ENCODE measurements at regions not wholly inside any gene's neighbourhood (a gene's known extent, or its start where the extent isn't known, plus 50 kb on each side); places are given as distances from the start of the nearest gene placed in this dataset.

DNA sequence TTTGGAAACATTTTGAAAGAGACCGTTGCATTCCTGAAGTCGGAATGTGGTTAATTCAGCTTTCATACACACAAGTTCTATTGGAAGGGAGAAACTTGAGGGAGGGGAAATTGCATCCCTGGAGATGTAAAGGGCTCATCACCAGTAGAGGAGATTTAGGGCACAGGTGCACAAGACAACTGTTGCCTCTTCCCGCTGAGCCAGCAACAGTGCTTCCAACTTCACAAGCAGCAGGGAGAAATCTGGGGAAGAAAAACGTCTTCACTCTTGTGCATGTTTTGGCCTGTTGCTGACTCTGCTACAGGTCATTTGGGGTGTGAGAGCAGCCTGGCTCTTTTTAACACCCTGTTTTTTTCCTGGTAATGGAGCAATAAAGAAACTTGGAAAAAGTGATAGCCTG is 277.9 kb downstream of the GAS1 start:
- H3K27ac ChIP-seq (ENCODE audit: low read depth, low read length): no peak overlapping the region
- H3K27me3 ChIP-seq (ENCODE audit: control insufficient read depth, insufficient read depth, low read length): no peaks in the 10 kb centered on the region
- H3K4me3 ChIP-seq (ENCODE audit: low read depth, low read length): no peak overlapping the region
- H3K9ac ChIP-seq (ENCODE audit: low read length): no peak overlapping the region
- no peaks in the 10 kb centered on the region for H3K36me3 ChIP-seq (ENCODE audit: control insufficient read depth, insufficient read depth, low read length)
- H3K4me1 ChIP-seq (ENCODE audit: control insufficient read depth, insufficient read depth, low read length): no peaks in the 10 kb centered on the region
- peaks cover 3% of the 10 kb centered on the region; the same call in 1 of the 2 replicates for H3K9me3 ChIP-seq (ENCODE audit: control insufficient read depth, insufficient read depth, low read depth, low read length)

DNA sequence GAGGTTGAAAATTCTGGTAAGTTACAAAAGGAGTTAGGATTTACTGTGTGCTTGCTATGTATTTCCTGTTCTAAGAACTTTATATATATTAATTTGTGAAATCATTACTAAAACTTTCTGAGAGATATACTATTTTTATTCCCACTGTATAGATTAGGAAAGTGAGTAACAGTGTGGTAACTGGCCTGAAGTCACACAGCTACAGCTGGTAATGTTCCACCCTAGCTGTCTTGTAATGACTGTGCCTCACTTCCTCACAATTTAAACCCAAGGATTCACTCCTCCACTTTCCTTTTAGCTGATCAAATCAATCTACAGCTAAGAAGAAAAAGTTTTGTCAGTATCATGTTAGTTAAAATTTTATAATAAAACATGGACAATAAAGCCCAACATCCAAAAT is 278.8 kb downstream of the GAS1 start:
- H3K9ac ChIP-seq (ENCODE audit: low read length): no peak overlapping the region
- H3K36me3 ChIP-seq (ENCODE audit: control insufficient read depth, insufficient read depth, low read length): no peaks in the 10 kb centered on the region
- H3K4me3 ChIP-seq (ENCODE audit: low read depth, low read length): no peak overlapping the region
- H3K27ac ChIP-seq (ENCODE audit: low read depth, low read length): no peak overlapping the region
- H3K4me1 ChIP-seq (ENCODE audit: control insufficient read depth, insufficient read depth, low read length): no peaks in the 10 kb centered on the region
- H3K27me3 ChIP-seq (ENCODE audit: control insufficient read depth, insufficient read depth, low read length): no peaks in the 10 kb centered on the region
- H3K9me3 ChIP-seq (ENCODE audit: control insufficient read depth, insufficient read depth, low read depth, low read length): peaks cover 3% of the 10 kb centered on the region; the same call in 1 of the 2 replicates

DNA sequence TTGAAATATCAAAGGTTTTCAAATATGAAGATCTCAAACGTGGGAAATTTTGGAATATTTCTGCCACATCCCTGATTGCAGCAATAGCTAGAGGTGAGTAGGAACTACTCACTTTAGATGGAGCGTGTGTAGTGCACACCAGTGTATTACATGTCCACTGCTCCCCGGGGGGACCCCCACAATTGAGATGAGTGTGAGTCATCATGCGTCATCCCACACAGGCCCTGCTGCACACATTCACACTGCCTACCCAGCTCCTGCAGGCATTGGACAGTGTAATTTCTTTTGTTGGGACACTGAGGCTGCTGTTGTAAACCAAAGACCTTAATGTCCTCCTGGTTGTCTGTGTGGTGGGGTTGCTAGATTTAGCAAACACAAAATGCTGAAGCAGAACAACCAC is 280.0 kb downstream of the GAS1 start:
- Histone ChIP-seq H3K9ac (ENCODE audit: low read length) (no peak overlapping the region), H3K9me3 (ENCODE audit: control insufficient read depth, insufficient read depth, low read depth, low read length) (peaks cover 3% of the 10 kb centered on the region; the same call in 1 of the 2 replicates), H3K27ac (ENCODE audit: low read depth, low read length) (no peak overlapping the region)

DNA sequence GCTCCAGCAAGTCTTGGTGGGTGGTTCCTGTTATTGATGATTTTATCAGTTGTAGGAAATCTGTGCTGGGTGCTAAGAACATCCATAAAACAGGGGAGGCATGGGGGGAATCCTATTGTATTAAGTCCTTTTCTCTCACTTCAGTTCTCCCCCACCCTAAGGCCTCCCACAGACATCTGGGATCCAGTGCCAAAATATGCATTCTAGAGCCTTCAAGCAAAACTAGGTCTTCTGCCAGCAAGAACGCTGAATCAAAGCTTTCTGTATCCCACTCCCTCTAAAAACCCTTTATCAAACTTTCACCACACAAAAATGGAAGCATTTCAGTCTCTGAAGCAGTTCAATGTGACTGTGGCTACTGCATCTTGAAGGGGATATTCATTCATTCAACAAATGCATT is 281.9 kb downstream of the GAS1 start:
- H3K9ac ChIP-seq (ENCODE audit: low read length): no peak overlapping the region

More for the DNA sequence above, 280.0 kb downstream of the GAS1 start:
- no peaks in the 10 kb centered on the region for H3K4me1 ChIP-seq (ENCODE audit: control insufficient read depth, insufficient read depth, low read length)
- H3K27me3 ChIP-seq (ENCODE audit: control insufficient read depth, insufficient read depth, low read length): no peaks in the 10 kb centered on the region
- no peaks in the 10 kb centered on the region for H3K36me3 ChIP-seq (ENCODE audit: control insufficient read depth, insufficient read depth, low read length)
- no peak overlapping the region for H3K4me3 ChIP-seq (ENCODE audit: low read depth, low read length)

DNA sequence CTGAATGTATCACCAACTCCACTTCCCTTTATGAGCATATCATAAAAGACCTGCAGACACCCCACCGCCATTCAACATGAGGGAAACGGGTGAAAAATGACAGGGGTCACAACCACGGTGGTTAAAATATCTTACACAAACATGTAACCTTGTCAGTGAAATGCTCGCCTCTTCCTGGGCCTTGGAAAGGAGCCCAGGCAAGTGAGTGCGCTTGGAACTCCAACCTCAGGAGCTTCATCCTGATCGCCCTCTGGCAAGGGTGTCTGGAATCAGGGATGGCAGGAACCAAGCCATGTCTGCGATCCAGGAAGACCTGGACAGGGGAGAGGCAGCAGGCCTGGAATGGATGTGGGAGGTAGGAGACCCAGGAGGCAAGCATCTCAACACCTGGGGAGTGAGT is 282.7 kb downstream of the GAS1 start:
- no peaks in the 10 kb centered on the region for H3K4me1 ChIP-seq (ENCODE audit: control insufficient read depth, insufficient read depth, low read length)
- no peaks in the 10 kb centered on the region for H3K36me3 ChIP-seq (ENCODE audit: control insufficient read depth, insufficient read depth, low read length)
- H3K27ac ChIP-seq (ENCODE audit: low read depth, low read length): no peak overlapping the region
- no peak overlapping the region for H3K4me3 ChIP-seq (ENCODE audit: low read depth, low read length)
- H3K9me3 ChIP-seq (ENCODE audit: control insufficient read depth, insufficient read depth, low read depth, low read length): no peaks in the 10 kb centered on the region
- no peak overlapping the region for H3K9ac ChIP-seq (ENCODE audit: low read length)
- no peaks in the 10 kb centered on the region for H3K27me3 ChIP-seq (ENCODE audit: control insufficient read depth, insufficient read depth, low read length)

More for the DNA sequence above, 281.9 kb downstream of the GAS1 start:
- Histone ChIP-seq H3K36me3 (ENCODE audit: control insufficient read depth, insufficient read depth, low read length) (no peaks in the 10 kb centered on the region), H3K4me3 (ENCODE audit: low read depth, low read length) (no peak overlapping the region), H3K4me1 (ENCODE audit: control insufficient read depth, insufficient read depth, low read length) (no peaks in the 10 kb centered on the region), H3K27me3 (ENCODE audit: control insufficient read depth, insufficient read depth, low read length) (no peaks in the 10 kb centered on the region), H3K9me3 (ENCODE audit: control insufficient read depth, insufficient read depth, low read depth, low read length) (0 out of 2 replicates have a peak, but pooled peaks cover under 1% of the 10 kb centered on the region), H3K27ac (ENCODE audit: low read depth, low read length) (no peak overlapping the region)

DNA sequence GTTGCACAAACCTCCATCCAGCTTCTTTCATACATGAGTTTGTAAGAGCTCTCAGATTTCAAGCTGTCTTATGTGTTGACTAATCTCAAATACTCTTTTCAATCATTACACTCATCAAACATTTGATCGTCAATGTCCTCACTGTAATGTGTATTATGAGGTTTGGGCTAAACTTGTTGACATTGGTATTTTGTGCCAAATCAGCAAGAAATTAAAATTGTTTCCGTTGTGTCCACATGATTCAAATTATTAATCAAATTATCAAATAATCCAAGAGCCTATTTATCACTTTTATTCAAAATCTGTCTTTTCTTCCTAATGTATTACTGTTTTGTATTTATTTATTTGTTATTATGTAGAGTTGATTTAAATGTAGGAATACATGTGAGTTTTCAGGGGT is 283.4 kb downstream of the GAS1 start:
- Histone ChIP-seq H3K27me3 (ENCODE audit: control insufficient read depth, insufficient read depth, low read length) (no peaks in the 10 kb centered on the region), H3K27ac (ENCODE audit: low read depth, low read length) (no peak overlapping the region), H3K9ac (ENCODE audit: low read length) (no peak overlapping the region), H3K9me3 (ENCODE audit: control insufficient read depth, insufficient read depth, low read depth, low read length) (no peaks in the 10 kb centered on the region), H3K4me3 (ENCODE audit: low read depth, low read length) (no peak overlapping the region), H3K4me1 (ENCODE audit: control insufficient read depth, insufficient read depth, low read length) (no peaks in the 10 kb centered on the region), H3K36me3 (ENCODE audit: control insufficient read depth, insufficient read depth, low read length) (no peaks in the 10 kb centered on the region)

DNA sequence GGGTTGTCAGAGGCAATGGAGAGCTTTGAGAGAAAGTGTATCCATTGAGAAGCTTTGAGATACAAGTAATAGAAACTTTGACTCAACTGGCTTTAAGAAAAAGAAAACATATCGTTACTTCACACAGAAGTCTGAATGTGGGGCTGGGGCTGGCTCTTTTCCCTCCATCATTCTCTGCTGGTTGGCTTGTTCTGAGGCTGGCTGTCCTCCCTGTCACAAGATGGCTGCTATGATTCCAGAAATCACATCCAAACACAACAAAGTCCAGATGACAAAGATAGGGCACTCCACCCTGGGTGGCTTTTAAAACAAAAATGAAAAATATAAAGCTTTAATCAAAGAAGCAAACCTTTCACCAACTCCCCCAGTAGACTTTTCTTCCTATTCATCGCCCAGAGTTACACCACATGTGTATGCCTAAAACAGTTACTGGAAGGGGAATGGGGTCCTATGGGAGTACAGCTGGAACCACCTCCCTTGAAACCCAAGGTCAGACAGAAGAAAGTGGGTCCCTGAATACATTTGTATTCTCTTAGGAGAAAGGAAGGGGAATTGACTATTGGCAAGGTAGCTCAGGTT is 284.3 kb downstream of the GAS1 start:
- Histone ChIP-seq H3K4me3 (ENCODE audit: low read depth, low read length) (no peak overlapping the region), H3K27ac (ENCODE audit: low read depth, low read length) (no peak overlapping the region), H3K9me3 (ENCODE audit: control insufficient read depth, insufficient read depth, low read depth, low read length) (no peaks in the 10 kb centered on the region), H3K27me3 (ENCODE audit: control insufficient read depth, insufficient read depth, low read length) (no peaks in the 10 kb centered on the region), H3K4me1 (ENCODE audit: control insufficient read depth, insufficient read depth, low read length) (no peaks in the 10 kb centered on the region), H3K9ac (ENCODE audit: low read length) (no peak overlapping the region), H3K36me3 (ENCODE audit: control insufficient read depth, insufficient read depth, low read length) (no peaks in the 10 kb centered on the region)

DNA sequence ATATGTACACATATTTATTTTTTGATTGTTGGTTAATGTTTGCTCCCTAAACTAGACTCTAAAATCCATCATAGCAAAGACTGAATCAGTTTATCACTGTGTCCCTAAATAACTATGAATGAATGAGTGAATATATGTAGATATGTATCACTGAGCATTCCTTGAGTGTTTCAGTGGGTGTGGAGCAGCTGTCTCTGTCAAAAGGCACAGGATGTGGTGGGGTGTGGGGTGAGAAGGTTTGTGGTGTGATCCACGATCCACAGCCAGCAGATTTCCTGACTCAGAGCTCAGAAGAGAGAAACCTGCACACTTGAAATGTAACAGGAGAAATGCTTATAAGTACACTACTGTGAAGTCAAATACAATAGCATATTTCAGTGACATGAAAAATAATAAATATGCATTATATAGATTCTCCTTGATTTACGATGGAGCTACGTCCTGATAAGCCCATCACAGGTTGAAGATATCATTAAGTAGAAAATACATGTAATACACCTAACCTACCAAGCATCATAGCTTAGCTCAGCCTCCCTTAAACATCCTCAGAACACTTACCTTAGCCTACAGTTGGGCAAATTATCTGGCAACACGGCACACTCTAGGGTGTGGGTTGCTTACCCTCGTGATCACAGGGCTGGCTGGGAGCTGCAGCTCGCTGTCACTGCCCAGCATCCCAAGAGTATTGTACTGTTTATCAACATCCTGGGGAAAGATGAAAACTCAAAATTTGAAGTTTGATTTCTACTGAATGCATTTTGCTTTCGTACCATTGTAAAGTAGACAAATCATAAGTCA is 287.0 kb downstream of the GAS1 start:
- no peaks in the 10 kb centered on the region for H3K9me3 ChIP-seq (ENCODE audit: control insufficient read depth, insufficient read depth, low read depth, low read length)
- H3K27me3 ChIP-seq (ENCODE audit: control insufficient read depth, insufficient read depth, low read length): no peaks in the 10 kb centered on the region
- H3K4me1 ChIP-seq (ENCODE audit: control insufficient read depth, insufficient read depth, low read length): no peaks in the 10 kb centered on the region
- no peak overlapping the region for H3K27ac ChIP-seq (ENCODE audit: low read depth, low read length)
- no peak overlapping the region for H3K9ac ChIP-seq (ENCODE audit: low read length)
- H3K36me3 ChIP-seq (ENCODE audit: control insufficient read depth, insufficient read depth, low read length): no peaks in the 10 kb centered on the region
- H3K4me3 ChIP-seq (ENCODE audit: low read depth, low read length): no peak overlapping the region

DNA sequence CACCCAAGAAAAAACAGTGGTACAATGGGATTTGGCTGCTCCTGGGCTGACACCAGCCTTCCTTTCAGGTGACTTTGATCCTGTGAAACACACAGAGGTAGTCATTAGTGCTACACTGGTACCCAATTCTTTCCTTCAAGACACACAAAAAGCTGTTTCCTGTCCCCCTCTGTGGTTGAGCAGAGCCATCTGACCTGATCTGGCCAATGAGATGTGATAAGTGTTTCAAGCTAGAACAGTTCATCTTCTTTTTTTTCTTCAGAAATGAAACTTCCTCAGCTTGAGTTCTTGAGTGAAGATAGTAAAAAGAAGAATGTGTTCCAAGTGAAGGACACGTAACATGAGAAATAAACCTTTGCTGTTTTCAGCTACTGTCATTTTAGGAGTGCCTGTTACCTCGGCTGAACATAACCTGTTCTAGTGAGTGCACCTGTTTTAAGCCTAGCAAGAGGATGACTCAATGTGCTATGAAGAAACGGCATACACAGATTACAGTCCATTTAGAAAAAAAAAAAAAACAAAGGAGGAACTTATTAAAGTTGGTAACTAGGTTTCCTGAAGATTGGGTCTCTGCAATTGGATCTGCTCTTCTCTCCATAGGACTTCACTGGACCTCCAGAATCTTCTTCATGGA is 287.8 kb downstream of the GAS1 start:
- no peaks in the 10 kb centered on the region for H3K4me1 ChIP-seq (ENCODE audit: control insufficient read depth, insufficient read depth, low read length)
- H3K27me3 ChIP-seq (ENCODE audit: control insufficient read depth, insufficient read depth, low read length): no peaks in the 10 kb centered on the region
- no peak overlapping the region for H3K4me3 ChIP-seq (ENCODE audit: low read depth, low read length)
- no peaks in the 10 kb centered on the region for H3K36me3 ChIP-seq (ENCODE audit: control insufficient read depth, insufficient read depth, low read length)
- no peaks in the 10 kb centered on the region for H3K9me3 ChIP-seq (ENCODE audit: control insufficient read depth, insufficient read depth, low read depth, low read length)
- no peak overlapping the region for H3K27ac ChIP-seq (ENCODE audit: low read depth, low read length)
- no peak overlapping the region for H3K9ac ChIP-seq (ENCODE audit: low read length)

DNA sequence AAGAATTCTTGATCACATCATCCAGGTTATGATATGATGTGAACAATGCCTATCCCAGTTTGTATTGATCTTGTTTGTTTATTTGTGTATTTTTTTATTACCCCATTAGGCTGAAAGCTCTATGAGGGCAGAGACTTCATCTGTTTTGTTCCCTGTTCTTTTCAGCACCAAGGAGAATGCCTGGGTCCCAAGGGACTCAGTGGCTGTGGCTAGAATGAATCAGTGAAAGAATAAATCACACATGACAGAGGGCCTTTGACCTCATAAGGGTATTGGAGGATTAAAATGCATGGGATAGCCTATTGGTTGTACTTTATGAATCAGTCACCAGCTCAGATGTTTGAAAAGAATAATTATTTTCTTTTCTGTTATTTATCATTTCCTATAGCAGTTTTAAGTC is 292.2 kb downstream of the GAS1 start:
- H3K36me3 ChIP-seq (ENCODE audit: control insufficient read depth, insufficient read depth, low read length): no peaks in the 10 kb centered on the region
- no peak overlapping the region for H3K27ac ChIP-seq (ENCODE audit: low read depth, low read length)
- no peaks in the 10 kb centered on the region for H3K9me3 ChIP-seq (ENCODE audit: control insufficient read depth, insufficient read depth, low read depth, low read length)
- H3K4me3 ChIP-seq (ENCODE audit: low read depth, low read length): no peak overlapping the region
- no peaks in the 10 kb centered on the region for H3K4me1 ChIP-seq (ENCODE audit: control insufficient read depth, insufficient read depth, low read length)
- H3K27me3 ChIP-seq (ENCODE audit: control insufficient read depth, insufficient read depth, low read length): no peaks in the 10 kb centered on the region
- H3K9ac ChIP-seq (ENCODE audit: low read length): no peak overlapping the region

DNA sequence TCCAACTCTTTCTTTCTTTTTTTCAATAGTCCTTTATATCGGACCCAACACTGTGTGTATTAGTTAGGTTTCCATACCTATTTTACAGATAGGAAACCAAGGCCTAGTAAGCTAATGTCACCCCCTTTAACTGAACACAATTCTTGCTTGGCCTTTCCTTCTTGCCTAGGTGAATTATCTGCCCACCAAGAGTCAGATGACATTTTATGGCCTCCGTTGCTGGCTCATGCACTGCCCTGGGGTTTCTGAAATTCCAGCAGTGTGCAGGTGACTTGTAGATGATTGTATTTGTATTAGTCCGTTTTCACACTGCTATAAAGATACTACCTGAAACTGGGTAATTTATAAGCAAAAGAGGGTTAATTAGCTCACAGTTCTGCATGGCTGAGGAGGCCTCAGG is 293.8 kb downstream of the GAS1 start:
- no peaks in the 10 kb centered on the region for H3K27me3 ChIP-seq (ENCODE audit: control insufficient read depth, insufficient read depth, low read length)
- H3K27ac ChIP-seq (ENCODE audit: low read depth, low read length): no peak overlapping the region
- no peak overlapping the region for H3K4me3 ChIP-seq (ENCODE audit: low read depth, low read length)

More for the DNA sequence above, 293.8 kb downstream of the GAS1 start:
- Histone ChIP-seq H3K9me3 (ENCODE audit: control insufficient read depth, insufficient read depth, low read depth, low read length) (no peaks in the 10 kb centered on the region), H3K36me3 (ENCODE audit: control insufficient read depth, insufficient read depth, low read length) (no peaks in the 10 kb centered on the region), H3K4me1 (ENCODE audit: control insufficient read depth, insufficient read depth, low read length) (no peaks in the 10 kb centered on the region), H3K9ac (ENCODE audit: low read length) (no peak overlapping the region)
